Panc1 (cell line): ENCODE measurements at regions not wholly inside any gene's neighbourhood (a gene's known extent, or its start where the extent isn't known, plus 50 kb on each side); places are given as distances from the start of the nearest gene placed in this dataset.

Experiments used
- ATAC-seq: fragments of 200-7000 bp; cut with Tn5 transposase; 2 replicates; pipeline ENCODE4 v1.9.1; 2020; ENCODE audit warnings: mild to moderate bottlenecking, moderate library complexity
- BruUV-seq: library from RNA; stranded (reverse); fragments of 400-500 nt; replicated peaks from 2 replicates; lab custom pipeline; 2021; lab: Mats Ljungman, UMichigan
- CTCF ChIA-PET: fragments of 300-600 bp; sonication (Branson Sonifier 250); formaldehyde crosslinking; loops from one replicate; lab custom pipeline; 2022; ENCODE audit warnings: antibody characterized with exemption; lab: Charles Lee
- POLR2A ChIA-PET: fragments of 300-600 bp; sonication (Branson Sonifier 250); formaldehyde crosslinking; loops from one replicate; lab custom pipeline; 2022; ENCODE audit warnings: antibody characterized with exemption; lab: Charles Lee
- DNase-seq: peaks from one replicate; pipeline ENCODE4 v3.0.0-alpha.2; 2010; ENCODE audit warnings: low read depth, low spot score
- H3K27ac ChIP-seq: 2 replicates; pipeline ENCODE4 v1.5.1; 2011; ENCODE audit warnings: mild to moderate bottlenecking, low read length, inconsistent platforms
- H3K27me3 ChIP-seq: fragments of 200-500 bp; sonication (Bioruptor generic); 2 replicates; pipeline ENCODE4 v1.6.0; 2014; ENCODE audit warnings: low read length, inconsistent platforms; ENCODE audit not compliant: control insufficient read depth, insufficient read depth
- H3K36me3 ChIP-seq: fragments of 200-500 bp; sonication (Bioruptor generic); 2 replicates; pipeline ENCODE4 v1.5.1; 2014; ENCODE audit warnings: inconsistent platforms, mild to moderate bottlenecking, low read length, moderate library complexity; ENCODE audit not compliant: control insufficient read depth, insufficient read depth
- H3K4me1 ChIP-seq: 2 replicates; pipeline ENCODE4 v1.5.1; 2011; ENCODE audit warnings: inconsistent platforms, mild to moderate bottlenecking, low read length, moderate library complexity; ENCODE audit not compliant: control insufficient read depth, insufficient read depth
- H3K4me3 ChIP-seq, 2 experiments: 2 replicates each; pipeline ENCODE4 v1.5.1; 2011 to 2012; ENCODE audit warnings: low read depth in 2 of 2, low read length in 2 of 2, mild to moderate bottlenecking in 2 of 2, inconsistent platforms in 1 of 2, moderate library complexity in 1 of 2
- H3K9me3 ChIP-seq: fragments of 200-500 bp; sonication (Bioruptor generic); 2 replicates; pipeline ENCODE4 v1.5.1; 2014; ENCODE audit warnings: low read depth, mild to moderate bottlenecking, inconsistent platforms, low read length, moderate library complexity; ENCODE audit not compliant: control insufficient read depth, insufficient read depth
- POLR2AphosphoS5 ChIP-seq: IDR thresholded peaks from 2 replicates; pipeline ENCODE4 v1.6.1; 2012; ENCODE audit warnings: mild to moderate bottlenecking, low read depth, low read length, moderate library complexity
- SIN3A ChIP-seq: IDR thresholded peaks from 2 replicates; pipeline ENCODE4 v1.6.1; 2012; ENCODE audit warnings: low read depth, mild to moderate bottlenecking, low read length, moderate library complexity, borderline replicate concordance; ENCODE audit not compliant: insufficient read depth
- TCF7L2 ChIP-seq: IDR thresholded peaks from 2 replicates; pipeline ENCODE4 v1.6.1; 2011; ENCODE audit warnings: mild to moderate bottlenecking, low read depth, low read length, inconsistent platforms
- in situ Hi-C: cut with HindIII; loops from 2 replicates; pipeline ENCODE4 v1.10.0; 2016; ENCODE audit warnings: low sequenced_read_pairs, low pct_unique_long_range_greater_than_20kb
- intact Hi-C: fragments of 100-400 bp; cut with micrococcal nuclease; formaldehyde crosslinking; loops from one replicate; pipeline ENCODE4 v1.10.0; 2022; ENCODE audit not compliant: unreplicated experiment
- TF ChIP-seq, protein P1 (sequence below), 2 experiments: IDR thresholded peaks; 2 replicates each; pipeline ENCODE4 v1.6.1; 2011 to 2012; ENCODE audit warnings: low read depth in 2 of 2, control low read depth in 1 of 2, low read length in 1 of 2, mild to moderate bottlenecking in 1 of 2, moderate library complexity in 1 of 2; ENCODE audit not compliant: insufficient read depth in 1 of 2
- TF ChIP-seq, protein P2 (sequence below): fragments of 450-650 bp; IDR thresholded peaks from 2 replicates; pipeline ENCODE4 v1.5.1; 2017; ENCODE audit warnings: mild to moderate bottlenecking

DNA sequence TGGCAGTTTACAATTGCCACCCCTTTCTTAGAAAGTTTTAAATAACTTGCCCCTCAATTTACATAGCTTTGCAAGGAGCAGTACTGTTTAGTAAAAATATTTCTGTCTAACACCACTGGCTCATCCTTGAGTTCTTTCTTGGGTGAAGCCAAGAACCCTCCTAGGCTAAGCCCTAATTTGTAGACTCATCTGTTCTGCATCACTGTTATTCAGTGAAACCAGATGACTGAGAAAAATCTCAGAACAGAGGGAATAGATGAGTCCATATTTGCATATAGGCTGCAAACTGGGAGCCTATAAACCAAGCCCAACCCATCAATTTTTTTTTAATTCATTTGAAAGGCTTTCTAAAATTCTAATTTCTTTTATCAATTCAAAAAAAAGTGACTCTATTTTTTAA, 161.4 kb upstream of the TFPI start:
- in situ Hi-C loops (no loop called here), intact Hi-C loops (no loop called here)
- ChIA-PET POLR2A (no interaction called here), CTCF (no interaction called here)
- ATAC-seq (no peak), DNase-seq (no peak)
- no TSS peak for BruUV-seq
- Histone ChIP-seq H3K9me3 (no peaks in the 10 kb centered on the region), H3K4me1 (no peaks in the 10 kb centered on the region), H3K36me3 (no peaks in the 10 kb centered on the region), H3K27me3 (no peaks in the 10 kb centered on the region), H3K4me3 (no peak overlapping the region), H3K27ac (no peak overlapping the region)
- TF ChIP-seq SIN3A (no peak), POLR2AphosphoS5 (no peak), TCF7L2 (no peak)
- TF ChIP-seq, protein P1, sequence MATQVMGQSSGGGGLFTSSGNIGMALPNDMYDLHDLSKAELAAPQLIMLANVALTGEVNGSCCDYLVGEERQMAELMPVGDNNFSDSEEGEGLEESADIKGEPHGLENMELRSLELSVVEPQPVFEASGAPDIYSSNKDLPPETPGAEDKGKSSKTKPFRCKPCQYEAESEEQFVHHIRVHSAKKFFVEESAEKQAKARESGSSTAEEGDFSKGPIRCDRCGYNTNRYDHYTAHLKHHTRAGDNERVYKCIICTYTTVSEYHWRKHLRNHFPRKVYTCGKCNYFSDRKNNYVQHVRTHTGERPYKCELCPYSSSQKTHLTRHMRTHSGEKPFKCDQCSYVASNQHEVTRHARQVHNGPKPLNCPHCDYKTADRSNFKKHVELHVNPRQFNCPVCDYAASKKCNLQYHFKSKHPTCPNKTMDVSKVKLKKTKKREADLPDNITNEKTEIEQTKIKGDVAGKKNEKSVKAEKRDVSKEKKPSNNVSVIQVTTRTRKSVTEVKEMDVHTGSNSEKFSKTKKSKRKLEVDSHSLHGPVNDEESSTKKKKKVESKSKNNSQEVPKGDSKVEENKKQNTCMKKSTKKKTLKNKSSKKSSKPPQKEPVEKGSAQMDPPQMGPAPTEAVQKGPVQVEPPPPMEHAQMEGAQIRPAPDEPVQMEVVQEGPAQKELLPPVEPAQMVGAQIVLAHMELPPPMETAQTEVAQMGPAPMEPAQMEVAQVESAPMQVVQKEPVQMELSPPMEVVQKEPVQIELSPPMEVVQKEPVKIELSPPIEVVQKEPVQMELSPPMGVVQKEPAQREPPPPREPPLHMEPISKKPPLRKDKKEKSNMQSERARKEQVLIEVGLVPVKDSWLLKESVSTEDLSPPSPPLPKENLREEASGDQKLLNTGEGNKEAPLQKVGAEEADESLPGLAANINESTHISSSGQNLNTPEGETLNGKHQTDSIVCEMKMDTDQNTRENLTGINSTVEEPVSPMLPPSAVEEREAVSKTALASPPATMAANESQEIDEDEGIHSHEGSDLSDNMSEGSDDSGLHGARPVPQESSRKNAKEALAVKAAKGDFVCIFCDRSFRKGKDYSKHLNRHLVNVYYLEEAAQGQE (IDR thresholded peaks at IDR 0.05; ENCODE audit: insufficient read depth in 1 of 2, low read depth in 2 of 2, low read length in 1 of 2), result no peak
- TF ChIP-seq, protein P2, sequence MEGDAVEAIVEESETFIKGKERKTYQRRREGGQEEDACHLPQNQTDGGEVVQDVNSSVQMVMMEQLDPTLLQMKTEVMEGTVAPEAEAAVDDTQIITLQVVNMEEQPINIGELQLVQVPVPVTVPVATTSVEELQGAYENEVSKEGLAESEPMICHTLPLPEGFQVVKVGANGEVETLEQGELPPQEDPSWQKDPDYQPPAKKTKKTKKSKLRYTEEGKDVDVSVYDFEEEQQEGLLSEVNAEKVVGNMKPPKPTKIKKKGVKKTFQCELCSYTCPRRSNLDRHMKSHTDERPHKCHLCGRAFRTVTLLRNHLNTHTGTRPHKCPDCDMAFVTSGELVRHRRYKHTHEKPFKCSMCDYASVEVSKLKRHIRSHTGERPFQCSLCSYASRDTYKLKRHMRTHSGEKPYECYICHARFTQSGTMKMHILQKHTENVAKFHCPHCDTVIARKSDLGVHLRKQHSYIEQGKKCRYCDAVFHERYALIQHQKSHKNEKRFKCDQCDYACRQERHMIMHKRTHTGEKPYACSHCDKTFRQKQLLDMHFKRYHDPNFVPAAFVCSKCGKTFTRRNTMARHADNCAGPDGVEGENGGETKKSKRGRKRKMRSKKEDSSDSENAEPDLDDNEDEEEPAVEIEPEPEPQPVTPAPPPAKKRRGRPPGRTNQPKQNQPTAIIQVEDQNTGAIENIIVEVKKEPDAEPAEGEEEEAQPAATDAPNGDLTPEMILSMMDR, result no peak

DNA sequence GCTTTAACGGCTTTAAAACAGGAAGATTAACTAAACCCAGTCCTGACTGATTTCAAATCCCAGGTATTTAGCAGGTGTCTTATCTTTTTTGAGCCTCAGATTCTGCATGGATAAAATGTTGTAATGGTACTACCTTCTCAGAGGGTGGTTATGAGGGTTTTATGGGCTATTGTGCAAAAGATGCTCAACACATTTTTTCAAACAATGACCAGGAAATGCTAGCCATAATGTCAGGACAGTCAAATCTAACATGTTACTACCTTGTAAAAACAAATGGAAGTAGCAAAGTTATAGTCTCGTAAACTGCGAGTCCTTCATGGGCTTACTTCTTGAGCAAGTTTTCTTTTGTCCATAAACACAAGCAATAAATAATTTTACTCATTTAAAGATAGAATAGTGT, 162.1 kb upstream of the TFPI start:
- ChIA-PET CTCF (no interaction called here), POLR2A (no interaction called here)
- 0 out of 2 replicates have a peak, but pooled peaks have one; percentile 13 for TF ChIP-seq TCF7L2
- TF ChIP-seq, protein P1 (IDR thresholded peaks at IDR 0.05; ENCODE audit: insufficient read depth in 1 of 2, low read depth in 2 of 2, low read length in 1 of 2), result no peak
- ATAC-seq (no peak), DNase-seq (no peak)
- H3K27ac ChIP-seq, result no peak overlapping the region
- in situ Hi-C loops (no loop called here), intact Hi-C loops (no loop called here)
- no peaks in the 10 kb centered on the region for H3K36me3 ChIP-seq
- no TSS peak for BruUV-seq
- no peaks in the 10 kb centered on the region for H3K4me1 ChIP-seq
- H3K27me3 ChIP-seq, result no peaks in the 10 kb centered on the region
- no peak overlapping the region for H3K4me3 ChIP-seq
- no peaks in the 10 kb centered on the region for H3K9me3 ChIP-seq
